CD1c-positive myeloid dendritic cell (primary cell): ENCODE measurements at regions not wholly inside any gene's neighbourhood (a gene's known extent, or its start where the extent isn't known, plus 50 kb on each side); places are given as distances from the start of the nearest gene placed in this dataset.

Experiments
- DNase-seq: peaks from one replicate; pipeline ENCODE4 v3.0.0-alpha.2; 2016; ENCODE audit errors: extremely low spot score

GRCh38 chr16:13291591-13292333 is 390.4 kb downstream of the SHISA9 start:
- no peak for DNase-seq

- DNase-seq, result no peak
These were observed 394.8 kb downstream of the SHISA9 start for GRCh38 chr16:13296206-13296605.

GRCh38 chr16:13298666-13299065 is 397.3 kb downstream of the SHISA9 start:
- DNase-seq, result no peak

GRCh38 chr16:13300066-13300840 is 398.9 kb downstream of the SHISA9 start:
- no peak for DNase-seq

- no peak for DNase-seq
These were observed 403.8 kb downstream of the SHISA9 start for GRCh38 chr16:13305019-13305755.

- no peak for DNase-seq
These were observed 405.0 kb downstream of the SHISA9 start for GRCh38 chr16:13306161-13306995.

GRCh38 chr16:13307255-13307654 is 405.9 kb downstream of the SHISA9 start:
- DNase-seq, result no peak

- DNase-seq, result no peak
These were observed 406.5 kb downstream of the SHISA9 start for GRCh38 chr16:13307851-13308250.

GRCh38 chr16:13312063-13312462 is 410.7 kb downstream of the SHISA9 start:
- no peak for DNase-seq

GRCh38 chr16:13313351-13313750 is 412.0 kb downstream of the SHISA9 start:
- no peak for DNase-seq

- DNase-seq, result no peak
These were observed 413.2 kb downstream of the SHISA9 start for GRCh38 chr16:13314633-13315032.

- DNase-seq, result no peak
These were observed 414.4 kb downstream of the SHISA9 start for GRCh38 chr16:13315642-13316427.

GRCh38 chr16:13322336-13322735 is 420.9 kb downstream of the SHISA9 start:
- no peak for DNase-seq

GRCh38 chr16:13324851-13325250 is 423.5 kb downstream of the SHISA9 start:
- DNase-seq, result no peak

- DNase-seq, result no peak
These were observed 424.0 kb downstream of the SHISA9 start for GRCh38 chr16:13325396-13325795.

- no peak for DNase-seq
These were observed 430.5 kb downstream of the SHISA9 start for GRCh38 chr16:13331918-13332317.

GRCh38 chr16:13332713-13333255 is 431.4 kb downstream of the SHISA9 start:
- DNase-seq, result no peak

GRCh38 chr16:13333336-13333735 is 431.9 kb downstream of the SHISA9 start:
- DNase-seq, result no peak

GRCh38 chr16:13335879-13336278 is 434.5 kb downstream of the SHISA9 start:
- no peak for DNase-seq

GRCh38 chr16:13336335-13336734 is 434.9 kb downstream of the SHISA9 start:
- no peak for DNase-seq
